Heart left ventricle (tissue), 16 donors: ENCODE measurements at regions not wholly inside any gene's neighbourhood (a gene's known extent, or its start where the extent isn't known, plus 50 kb on each side); places are given as distances from the start of the nearest gene placed in this dataset.

Source experiments
- ATAC-seq, 4 donors: fragments of 200-7000 bp; cut with Tn5 transposase; one replicate each; pipeline ENCODE4 v1.9.1; 2020 to 2022; ENCODE audit warnings: moderate library complexity in 4 of 4, mild to moderate bottlenecking in 3 of 4, moderate number of reproducible peaks in 1 of 4
- DNase-seq, 5 donors: peaks; one replicate each; pipeline ENCODE4 v3.0.0-alpha.2; 2020
- H3K27ac ChIP-seq, 12 donors: fragments of 200-600 bp; sonication (generic) in 4 of 12; one replicate each; pipeline versions ENCODE4 v1.5.0 to v1.8.0; 2016 to 2022; ENCODE audit warnings: mild to moderate bottlenecking in 2 of 12
- H3K27me3 ChIP-seq, 9 donors: fragments of 200-600 bp; sonication (generic) in 2 of 9; one replicate each; pipeline versions ENCODE4 v1.5.1 to v1.8.0; 2016 to 2022; ENCODE audit warnings: mild to moderate bottlenecking in 3 of 9
- H3K36me3 ChIP-seq, 9 donors: fragments of 200-600 bp; sonication (generic) in 2 of 9; one replicate each; pipeline versions ENCODE4 v1.5.0 to v1.8.0; 2018 to 2022; ENCODE audit warnings: mild to moderate bottlenecking in 2 of 9
- H3K4me1 ChIP-seq, 12 donors: fragments of 200-600 bp; sonication (generic) in 4 of 12; one replicate each; pipeline versions ENCODE4 v1.5.0 to v1.8.0; 2016 to 2022; ENCODE audit warnings: mild to moderate bottlenecking in 3 of 12
- H3K4me3 ChIP-seq, 12 donors: fragments of 200-600 bp; sonication (generic) in 4 of 12; one replicate each; pipeline versions ENCODE4 v1.5.0 to v1.8.0; 2017 to 2022; ENCODE audit warnings: mild to moderate bottlenecking in 9 of 12, moderate library complexity in 4 of 12
- H3K9me3 ChIP-seq, 12 donors: fragments of 200-600 bp; sonication (generic) in 4 of 12; one replicate each; pipeline versions ENCODE4 v1.5.0 to v1.8.0; 2016 to 2022; ENCODE audit warnings: mild to moderate bottlenecking in 1 of 12
- CTCF ChIP-seq, 12 donors: fragments of 200-600 bp; sonication (generic) in 4 of 12; IDR thresholded peaks; one replicate each; pipeline versions ENCODE4 v1.5.0 to v1.8.0; 2018 to 2022; ENCODE audit warnings: antibody characterized with exemption in 12 of 12, mild to moderate bottlenecking in 5 of 12
- POLR2A ChIP-seq, 2 donors: fragments of 450-650 bp; IDR thresholded peaks; one replicate each; pipeline ENCODE4 v1.6.1; 2017; ENCODE audit warnings: antibody characterized with exemption in 2 of 2, mild to moderate bottlenecking in 2 of 2, moderate library complexity in 2 of 2
- WGBS, 4 donors: extraction: QIAGEN DNeasy Blood & Tissue Kit in 2 of 4; methylation state at CpG; one replicate each; pipeline versions ENCODE4 v1.1.5 to v1.1.7; 2013 to 2018; 5-methylcytosine and 5-hydroxymethylcytosine counted together
- intact Hi-C, 10 donors: fragments of 100-400 bp; cut with DNase I; formaldehyde crosslinking; loops; one replicate each; pipeline versions ENCODE4 v1.11.1 to v1.14.2; 2022
- donor health status: ischemic (EF 13 %, LVEDD 7.1; RV severe dilation, severe dysfunction).
- donor health status: healthy with polysubstance abuse.
- donor health status: DM: no; HTN: yes; CAD: no.
- donor health status: DM: no; HTN: no; CAD: no.
- donor health status: ischemic (EF 25% LVEDD 6.9; RV normal size, moderate dysfunction).
- donor health status: ischemic (EF 25% LVEDD 5.7; RV mildly dilated, moderate dysfunction).
- donor health status: healthy.
- donor health status: DM: yes; HTN: yes; CAD: no.
- donor health status: ischemic (EF 35%, LVEDD 5.7; RV mildly dilated, moderate dysfunction).
- donor health status: nonischemic (EF 11% LVEDD 7.7; RV severe dilation, severe dysfunction).
- donor health status: DM: yes; HTN: yes; CAD: no.
- donor health status: PGD.
- donor health status: ischemic (EF 29% LVEDD 5.4; RV normal size, mild dysfunction).
- donor health status: nonischemic (EF 23%, LVEDD 6.1; RV moderate dilation, normal function).

- no peak for TF ChIP-seq POLR2A (IDR thresholded peaks at IDR 0.05)
- no peak for TF ChIP-seq CTCF (IDR thresholded peaks at IDR 0.05)
- ATAC-seq = no peak
- H3K36me3 ChIP-seq = no peaks in the 10 kb centered on the region
- peaks cover 0 to 8% (median 0%) of the 10 kb centered on the region in 12 donors for H3K4me1 ChIP-seq
- H3K27me3 ChIP-seq = no peaks in the 10 kb centered on the region
- H3K4me3 ChIP-seq = no peak overlapping the region
- no peak overlapping the region for H3K27ac ChIP-seq
- no peak for DNase-seq
- intact Hi-C loops = no loop called here
- no peaks in the 10 kb centered on the region for H3K9me3 ChIP-seq
These were observed 600.7 kb downstream of the ARAP2 start for GRCh38 chr4:35643661-35644060.

GRCh38 chr4:35644591-35644990 lies 599.7 kb downstream of the ARAP2 start:
- Histone ChIP-seq H3K4me3 (no peak overlapping the region), H3K4me1 (peaks cover 0 to 8% (median 0%) of the 10 kb centered on the region in 12 donors), H3K27me3 (no peaks in the 10 kb centered on the region), H3K36me3 (no peaks in the 10 kb centered on the region), H3K27ac (no peak overlapping the region), H3K9me3 (no peaks in the 10 kb centered on the region)
- TF ChIP-seq POLR2A (IDR thresholded peaks at IDR 0.05) (no peak), CTCF (IDR thresholded peaks at IDR 0.05) (no peak)
- intact Hi-C loops = no loop called here
- DNase-seq (no peak), ATAC-seq (no peak)

- no peak for ATAC-seq
- no peak for DNase-seq
- H3K4me3 ChIP-seq = no peak overlapping the region
- no peaks in the 10 kb centered on the region for H3K36me3 ChIP-seq
- H3K27me3 ChIP-seq = no peaks in the 10 kb centered on the region
- TF ChIP-seq POLR2A (IDR thresholded peaks at IDR 0.05) (no peak), CTCF (IDR thresholded peaks at IDR 0.05) (no peak)
- 91 to 98% (median 95%) methylated on average over 3 of the region's 3 CpGs for WGBS, 4 donors
- intact Hi-C loops = no loop called here
- H3K27ac ChIP-seq = no peak overlapping the region
- H3K4me1 ChIP-seq = peaks cover 0 to 7% (median 0%) of the 10 kb centered on the region in 12 donors
- no peaks in the 10 kb centered on the region for H3K9me3 ChIP-seq
These were observed 595.3 kb downstream of the ARAP2 start for GRCh38 chr4:35649011-35649410.

GRCh38 chr4:35649778-35650177 lies 594.5 kb downstream of the ARAP2 start:
- H3K36me3 ChIP-seq = no peaks in the 10 kb centered on the region
- H3K27me3 ChIP-seq = no peaks in the 10 kb centered on the region
- H3K4me3 ChIP-seq = no peak overlapping the region
- ATAC-seq (no peak), DNase-seq (no peak)
- intact Hi-C loops = no loop called here
- no peak overlapping the region for H3K27ac ChIP-seq
- no peak for TF ChIP-seq CTCF (IDR thresholded peaks at IDR 0.05)
- TF ChIP-seq POLR2A (IDR thresholded peaks at IDR 0.05) = no peak
- no peaks in the 10 kb centered on the region for H3K4me1 ChIP-seq
- H3K9me3 ChIP-seq = no peaks in the 10 kb centered on the region
